ENCODE measurements at regions not wholly inside any gene's neighbourhood (a gene's known extent, or its start where the extent isn't known, plus 50 kb on each side); places are given as distances from the start of the nearest gene placed in this dataset.

- TF ChIP-seq EP300 (IDR thresholded peaks at IDR 0.05; ENCODE audit: borderline replicate concordance in 1 of 2, control insufficient read depth in 1 of 2, low read depth in 2 of 2, low read length in 2 of 2) (no peak), CBX5 (IDR thresholded peaks at IDR 0.05; ENCODE audit: low read depth) (no peak), SIX5 (IDR thresholded peaks at IDR 0.05; ENCODE audit: low read depth, low read length, severe bottlenecking) (no peak), SMC3 (IDR thresholded peaks at IDR 0.05; ENCODE audit: borderline replicate concordance, low read length) (no peak), CHD1 (IDR thresholded peaks at IDR 0.05; ENCODE audit: low read depth, low read length) (no peak), ZNF274 (IDR thresholded peaks at IDR 0.05; ENCODE audit: insufficient read depth, insufficient read length) (no peak), CTCF (IDR thresholded peaks at IDR 0.05 in 2 of 3, conservative IDR thresholded peaks at IDR 0.05 in 1 of 3; ENCODE audit: control insufficient read depth in 2 of 3, extremely low read depth in 1 of 3, insufficient read depth in 1 of 3, low read depth in 3 of 3, low read length in 3 of 3) (no peak), PRDM15 (CRISPR knock-in tag; IDR thresholded peaks at IDR 0.05) (no peak), USF2 (IDR thresholded peaks at IDR 0.05; ENCODE audit: borderline replicate concordance, low read depth, low read length) (no peak), GABPA (IDR thresholded peaks at IDR 0.05; ENCODE audit: low read depth) (no peak), MAX (IDR thresholded peaks at IDR 0.05; ENCODE audit: low read depth, low read length) (no peak)
These were observed 217.1 kb downstream of the ZNF248 start for GRCh38 chr10:37640301-37640700.

All from GM12878 (cell line).